Gastrocnemius medialis (tissue), 4 donors: ENCODE measurements at regions not wholly inside any gene's neighbourhood (a gene's known extent, or its start where the extent isn't known, plus 50 kb on each side); places are given as distances from the start of the nearest gene placed in this dataset.

Experiments
- POLR2A ChIP-seq, 2 donors: fragments of 450-650 bp; IDR thresholded peaks; one replicate each; pipeline ENCODE4 v1.6.1; 2017; ENCODE audit warnings: antibody characterized with exemption in 2 of 2, mild to moderate bottlenecking in 2 of 2, moderate library complexity in 2 of 2
- TF ChIP-seq, protein P1 (sequence below), 5 experiments: fragments of 450-650 bp in 3 of 5; fragments of 200-600 bp in 2 of 5; sonication (generic) in 2 of 5; IDR thresholded peaks in 4 of 5; conservative IDR thresholded peaks in 1 of 5; 1 replicate in 4 of 5; 2 replicates in 1 of 5; pipeline ENCODE4 v1.5.1; 2016 to 2019; ENCODE audit warnings: antibody characterized with exemption in 5 of 5, mild to moderate bottlenecking in 3 of 5, moderate library complexity in 3 of 5

- TF ChIP-seq, protein P1, sequence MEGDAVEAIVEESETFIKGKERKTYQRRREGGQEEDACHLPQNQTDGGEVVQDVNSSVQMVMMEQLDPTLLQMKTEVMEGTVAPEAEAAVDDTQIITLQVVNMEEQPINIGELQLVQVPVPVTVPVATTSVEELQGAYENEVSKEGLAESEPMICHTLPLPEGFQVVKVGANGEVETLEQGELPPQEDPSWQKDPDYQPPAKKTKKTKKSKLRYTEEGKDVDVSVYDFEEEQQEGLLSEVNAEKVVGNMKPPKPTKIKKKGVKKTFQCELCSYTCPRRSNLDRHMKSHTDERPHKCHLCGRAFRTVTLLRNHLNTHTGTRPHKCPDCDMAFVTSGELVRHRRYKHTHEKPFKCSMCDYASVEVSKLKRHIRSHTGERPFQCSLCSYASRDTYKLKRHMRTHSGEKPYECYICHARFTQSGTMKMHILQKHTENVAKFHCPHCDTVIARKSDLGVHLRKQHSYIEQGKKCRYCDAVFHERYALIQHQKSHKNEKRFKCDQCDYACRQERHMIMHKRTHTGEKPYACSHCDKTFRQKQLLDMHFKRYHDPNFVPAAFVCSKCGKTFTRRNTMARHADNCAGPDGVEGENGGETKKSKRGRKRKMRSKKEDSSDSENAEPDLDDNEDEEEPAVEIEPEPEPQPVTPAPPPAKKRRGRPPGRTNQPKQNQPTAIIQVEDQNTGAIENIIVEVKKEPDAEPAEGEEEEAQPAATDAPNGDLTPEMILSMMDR (IDR thresholded peaks at IDR 0.05 in 4 of 5, conservative IDR thresholded peaks at IDR 0.05 in 1 of 5): no peak
- no peak for TF ChIP-seq POLR2A (IDR thresholded peaks at IDR 0.05)
Observed at GRCh38 chr9:119523508-119523907, 154.3 kb upstream of the BRINP1 start.
